Vagina (tissue), 2 donors: ENCODE measurements at regions not wholly inside any gene's neighbourhood (a gene's known extent, or its start where the extent isn't known, plus 50 kb on each side); places are given as distances from the start of the nearest gene placed in this dataset.

Experiments
- DNase-seq, 2 donors: peaks; one replicate each; pipeline ENCODE4 v3.0.0-alpha.2; 2017; ENCODE audit errors: extremely low spot score in 2 of 2
- H3K27ac ChIP-seq: fragments of 200-600 bp; sonication (generic); one replicate; pipeline ENCODE4 v1.5.1; 2019
- H3K27me3 ChIP-seq: fragments of 200-600 bp; sonication (generic); one replicate; pipeline ENCODE4 v1.5.1; 2019
- H3K36me3 ChIP-seq, 2 donors: fragments of 200-600 bp; sonication (generic); one replicate each; pipeline ENCODE4 v1.5.1; 2017 to 2019
- H3K4me1 ChIP-seq: fragments of 200-600 bp; sonication (generic); one replicate; pipeline ENCODE4 v1.5.1; 2019
- H3K4me3 ChIP-seq, 2 donors: fragments of 200-600 bp; sonication (generic); 1 replicate in 1 of 2; 2 replicates in 1 of 2; pipeline ENCODE4 v1.5.1; 2016 to 2019
- H3K9me3 ChIP-seq: fragments of 200-600 bp; sonication (generic); one replicate; pipeline ENCODE4 v1.5.1; 2019
- POLR2A ChIP-seq, 2 donors: fragments of 450-650 bp; IDR thresholded peaks; one replicate each; pipeline ENCODE4 v1.6.1; 2017; ENCODE audit warnings: antibody characterized with exemption in 2 of 2, mild to moderate bottlenecking in 2 of 2, moderate library complexity in 2 of 2
- POLR2AphosphoS5 ChIP-seq, 2 donors: sonication (generic); formaldehyde crosslinking; IDR thresholded peaks; one replicate each; pipeline ENCODE4 v1.9.0; 2017; ENCODE audit warnings: antibody characterized with exemption in 2 of 2, mild to moderate bottlenecking in 2 of 2, low read depth in 1 of 2; ENCODE audit not compliant: insufficient read depth in 1 of 2
- intact Hi-C: fragments of 100-400 bp; cut with DNase I; formaldehyde crosslinking; loops from one replicate; pipeline ENCODE4 v1.15.1; 2023
- TF ChIP-seq, protein P1 (sequence below), 3 experiments: fragments of 450-650 bp in 2 of 3; fragments of 200-600 bp in 1 of 3; sonication (generic) in 1 of 3; IDR thresholded peaks; one replicate each; pipeline ENCODE4 v1.5.1; 2017 to 2019; ENCODE audit warnings: antibody characterized with exemption in 3 of 3, mild to moderate bottlenecking in 2 of 3, moderate library complexity in 2 of 3

DNA sequence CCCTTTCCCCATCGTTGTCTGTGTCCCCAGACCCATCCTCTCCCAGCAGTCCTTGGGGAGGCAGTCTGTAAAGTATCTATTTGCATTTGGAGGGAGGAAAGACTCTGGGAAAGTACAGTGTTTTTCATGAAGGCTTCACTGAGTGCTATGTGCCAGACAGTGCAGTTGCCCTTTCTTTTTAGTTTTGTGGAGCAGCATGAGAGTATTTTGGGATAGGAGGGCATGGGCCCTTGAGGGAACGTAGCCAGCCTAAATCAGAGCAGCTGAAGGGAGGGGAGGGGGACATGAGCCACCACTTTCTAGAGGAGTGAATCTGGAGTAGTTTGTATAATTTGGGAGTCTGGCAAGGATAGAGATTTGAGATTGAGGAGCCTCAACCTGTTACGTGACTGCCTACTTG, 404.0 kb upstream of the KAZN start:
- no peaks in the 10 kb centered on the region for H3K27me3 ChIP-seq
- no peaks in the 10 kb centered on the region for H3K9me3 ChIP-seq
- no peak for DNase-seq
- intact Hi-C loops: no loop called here
- no peak overlapping the region for H3K4me3 ChIP-seq
- no peaks in the 10 kb centered on the region for H3K4me1 ChIP-seq
- no peaks in the 10 kb centered on the region for H3K36me3 ChIP-seq
- no peak overlapping the region for H3K27ac ChIP-seq
- no peak for TF ChIP-seq POLR2A (IDR thresholded peaks at IDR 0.05)
- TF ChIP-seq, protein P1, sequence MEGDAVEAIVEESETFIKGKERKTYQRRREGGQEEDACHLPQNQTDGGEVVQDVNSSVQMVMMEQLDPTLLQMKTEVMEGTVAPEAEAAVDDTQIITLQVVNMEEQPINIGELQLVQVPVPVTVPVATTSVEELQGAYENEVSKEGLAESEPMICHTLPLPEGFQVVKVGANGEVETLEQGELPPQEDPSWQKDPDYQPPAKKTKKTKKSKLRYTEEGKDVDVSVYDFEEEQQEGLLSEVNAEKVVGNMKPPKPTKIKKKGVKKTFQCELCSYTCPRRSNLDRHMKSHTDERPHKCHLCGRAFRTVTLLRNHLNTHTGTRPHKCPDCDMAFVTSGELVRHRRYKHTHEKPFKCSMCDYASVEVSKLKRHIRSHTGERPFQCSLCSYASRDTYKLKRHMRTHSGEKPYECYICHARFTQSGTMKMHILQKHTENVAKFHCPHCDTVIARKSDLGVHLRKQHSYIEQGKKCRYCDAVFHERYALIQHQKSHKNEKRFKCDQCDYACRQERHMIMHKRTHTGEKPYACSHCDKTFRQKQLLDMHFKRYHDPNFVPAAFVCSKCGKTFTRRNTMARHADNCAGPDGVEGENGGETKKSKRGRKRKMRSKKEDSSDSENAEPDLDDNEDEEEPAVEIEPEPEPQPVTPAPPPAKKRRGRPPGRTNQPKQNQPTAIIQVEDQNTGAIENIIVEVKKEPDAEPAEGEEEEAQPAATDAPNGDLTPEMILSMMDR (IDR thresholded peaks at IDR 0.05): no peak
- TF ChIP-seq POLR2AphosphoS5 (IDR thresholded peaks at IDR 0.05; ENCODE audit: insufficient read depth in 1 of 2, low read depth in 1 of 2): no peak

DNA sequence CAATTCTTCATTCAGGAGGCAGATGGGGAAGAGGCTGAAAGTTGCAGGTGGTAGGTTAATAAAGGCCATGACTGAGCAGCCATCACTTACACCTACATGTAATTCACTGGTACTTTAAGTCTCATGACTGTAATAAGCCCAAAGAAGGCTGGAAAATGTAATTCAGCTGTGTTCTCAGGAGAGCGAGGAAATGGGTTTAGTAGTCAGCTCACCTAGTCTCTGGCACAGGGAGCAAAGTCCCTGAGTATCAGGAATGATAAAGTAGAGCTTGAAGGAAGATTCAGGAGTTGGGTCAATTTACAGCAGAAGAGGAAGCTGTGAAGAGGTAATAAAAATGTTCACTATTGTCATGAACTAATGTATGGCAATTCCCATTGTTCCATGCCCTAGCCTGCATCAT, 393.4 kb upstream of the KAZN start:
- Histone ChIP-seq H3K27ac (no peak overlapping the region), H3K9me3 (no peaks in the 10 kb centered on the region), H3K27me3 (no peaks in the 10 kb centered on the region), H3K36me3 (no peaks in the 10 kb centered on the region), H3K4me3 (no peak overlapping the region), H3K4me1 (no peaks in the 10 kb centered on the region)
- intact Hi-C loops: no loop called here
- peak in 1 of 2 donors; percentile 37 for DNase-seq
- TF ChIP-seq, protein P1 (IDR thresholded peaks at IDR 0.05): no peak
- TF ChIP-seq POLR2AphosphoS5 (IDR thresholded peaks at IDR 0.05; ENCODE audit: insufficient read depth in 1 of 2, low read depth in 1 of 2): no peak
- no peak for TF ChIP-seq POLR2A (IDR thresholded peaks at IDR 0.05)

DNA sequence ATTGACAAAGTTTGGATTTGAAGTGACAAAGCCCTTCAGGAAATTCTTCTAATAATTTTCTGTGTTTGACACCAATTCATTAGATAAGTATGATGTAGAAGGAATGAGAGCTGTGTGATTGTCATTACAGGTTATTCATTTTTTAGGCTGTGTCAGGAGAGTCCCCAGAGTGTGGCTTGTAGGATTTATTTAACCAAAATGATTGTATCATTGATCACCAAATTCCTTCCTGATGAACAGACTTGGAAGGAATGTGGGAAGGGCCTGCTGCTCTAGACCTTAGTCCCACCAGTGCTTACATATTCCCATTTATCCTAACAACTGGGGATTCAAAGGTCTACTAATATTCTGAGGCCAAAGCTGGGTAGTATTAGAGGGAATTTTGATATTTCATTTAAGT, 383.3 kb upstream of the KAZN start:
- TF ChIP-seq, protein P1 (IDR thresholded peaks at IDR 0.05): no peak
- TF ChIP-seq POLR2A (IDR thresholded peaks at IDR 0.05): no peak
- TF ChIP-seq POLR2AphosphoS5 (IDR thresholded peaks at IDR 0.05; ENCODE audit: insufficient read depth in 1 of 2, low read depth in 1 of 2): no peak
- intact Hi-C loops: no loop called here
- no peak for DNase-seq
- Histone ChIP-seq H3K4me3 (no peak overlapping the region), H3K9me3 (peaks cover 4% of the 10 kb centered on the region), H3K27me3 (no peaks in the 10 kb centered on the region), H3K27ac (no peak overlapping the region), H3K36me3 (no peaks in the 10 kb centered on the region), H3K4me1 (no peaks in the 10 kb centered on the region)

DNA sequence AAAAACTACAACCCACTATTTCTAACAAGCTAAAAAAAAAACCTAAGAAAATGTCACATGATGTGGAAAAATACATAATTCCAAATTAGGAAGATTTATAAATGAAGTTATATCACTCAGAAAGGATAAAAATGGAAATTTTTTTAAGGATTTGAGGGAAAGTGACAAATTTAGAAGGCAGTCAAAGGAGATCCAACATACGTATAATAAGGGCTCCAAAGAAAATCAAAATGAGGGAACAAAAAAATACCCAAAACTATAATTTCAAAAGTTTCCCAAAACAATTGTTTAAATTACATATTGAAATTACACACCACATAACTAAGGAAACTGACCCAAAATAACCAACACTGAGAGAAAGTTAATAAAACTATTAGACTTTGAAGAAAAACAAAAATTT, 381.1 kb upstream of the KAZN start:
- DNase-seq: no peak
- TF ChIP-seq, protein P1 (IDR thresholded peaks at IDR 0.05): no peak
- TF ChIP-seq POLR2AphosphoS5 (IDR thresholded peaks at IDR 0.05; ENCODE audit: insufficient read depth in 1 of 2, low read depth in 1 of 2) (no peak), POLR2A (IDR thresholded peaks at IDR 0.05) (no peak)
- no peaks in the 10 kb centered on the region for H3K27me3 ChIP-seq
- H3K9me3 ChIP-seq: peaks cover 4% of the 10 kb centered on the region
- no peak overlapping the region for H3K4me3 ChIP-seq
- H3K4me1 ChIP-seq: no peaks in the 10 kb centered on the region
- intact Hi-C loops: no loop called here
- no peaks in the 10 kb centered on the region for H3K36me3 ChIP-seq
- no peak overlapping the region for H3K27ac ChIP-seq

DNA sequence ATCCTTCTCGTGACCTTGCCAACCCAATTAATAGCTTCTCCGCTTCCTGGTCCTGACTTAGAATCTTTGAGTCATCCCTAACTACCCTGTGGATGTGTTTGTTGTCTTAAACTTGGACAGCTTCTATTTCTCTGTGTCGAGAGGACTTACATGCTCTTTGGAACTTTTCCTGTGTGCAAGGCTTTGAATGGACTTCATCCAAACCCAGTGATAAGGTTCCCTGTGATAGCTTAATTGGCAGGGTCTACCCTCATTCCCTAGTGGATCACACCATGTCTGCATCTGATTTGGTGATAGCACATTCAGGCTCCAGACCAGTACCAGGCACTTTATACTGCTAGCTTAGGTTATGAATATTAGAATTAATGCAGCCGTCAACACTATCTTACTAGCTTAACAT, 378.2 kb upstream of the KAZN start:
- DNase-seq: peak in 1 of 2 donors; percentile 1
- intact Hi-C loops: no loop called here
- Histone ChIP-seq H3K9me3 (peaks cover 4% of the 10 kb centered on the region), H3K36me3 (no peaks in the 10 kb centered on the region), H3K4me3 (no peak overlapping the region), H3K27ac (no peak overlapping the region), H3K27me3 (no peaks in the 10 kb centered on the region), H3K4me1 (no peaks in the 10 kb centered on the region)
- no peak for TF ChIP-seq POLR2AphosphoS5 (IDR thresholded peaks at IDR 0.05; ENCODE audit: insufficient read depth in 1 of 2, low read depth in 1 of 2)
- no peak for TF ChIP-seq POLR2A (IDR thresholded peaks at IDR 0.05)
- TF ChIP-seq, protein P1 (IDR thresholded peaks at IDR 0.05): no peak
